ENCODE measurements at regions not wholly inside any gene's neighbourhood (a gene's known extent, or its start where the extent isn't known, plus 50 kb on each side); places are given as distances from the start of the nearest gene placed in this dataset.

DNA sequence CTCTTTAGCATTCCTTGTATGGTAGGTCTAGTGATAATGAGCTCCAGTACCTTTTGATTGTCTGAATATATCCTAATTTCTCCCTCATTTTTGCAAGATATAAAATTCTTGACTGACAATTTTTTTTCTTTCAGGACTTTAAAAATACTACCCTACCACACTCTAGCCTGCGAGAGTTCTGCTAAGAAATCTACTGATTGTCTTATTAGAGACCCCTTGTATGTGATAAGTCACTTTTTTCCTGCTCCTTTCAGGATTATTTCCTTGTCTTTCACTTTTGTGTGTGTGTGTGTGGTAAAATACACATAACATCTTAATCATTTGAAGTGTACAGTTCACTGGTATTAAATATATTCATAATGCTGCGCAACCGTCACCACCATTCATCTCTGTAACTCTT is 68.7 kb upstream of the PPP1R9A start:
- Mint-ChIP-seq H3K36me3 (peaks cover 0 to 6% (median 4%) of the 10 kb centered on the region in 3 donors), H3K27me3 (ENCODE audit: low read depth in 3 of 3) (peaks cover 1 to 2% (median 2%) of the 10 kb centered on the region in 3 donors), H3K4me1 (no peaks in the 10 kb centered on the region), H3K9me3 (peaks cover 20 to 56% (median 35%) of the 10 kb centered on the region in 6 donors), H3K4me3 (no peak overlapping the region), H3K27ac (no peak overlapping the region)
- no peak for DNase-seq

DNA sequence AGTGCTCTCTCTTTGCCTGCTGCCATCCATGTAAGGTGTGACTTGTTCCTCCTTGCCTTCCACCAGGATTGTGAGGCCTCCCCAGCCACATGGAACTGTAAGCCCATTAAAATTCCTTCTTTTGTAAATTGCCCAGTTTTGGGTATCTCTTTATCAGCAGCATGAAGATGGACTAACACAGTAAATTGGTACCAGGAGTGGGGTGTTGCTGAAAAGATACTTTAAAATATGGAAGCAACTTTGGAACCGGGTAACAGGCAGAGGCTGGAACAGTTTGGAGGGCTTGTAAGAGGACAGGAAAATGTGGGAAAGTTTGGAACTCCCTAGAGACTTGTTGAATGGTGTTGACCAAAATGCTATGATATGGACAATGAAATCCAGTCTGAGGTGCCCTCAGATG is 63.8 kb upstream of the PPP1R9A start:
- no peak for DNase-seq
- Mint-ChIP-seq H3K27ac (no peak overlapping the region), H3K9me3 (peaks cover 26 to 45% (median 33%) of the 10 kb centered on the region in 6 donors), H3K4me3 (no peak overlapping the region), H3K27me3 (ENCODE audit: low read depth in 3 of 3) (peaks cover 2 to 3% (median 2%) of the 10 kb centered on the region in 3 donors), H3K4me1 (no peaks in the 10 kb centered on the region), H3K36me3 (peaks cover 0 to 8% (median 6%) of the 10 kb centered on the region in 3 donors)

DNA sequence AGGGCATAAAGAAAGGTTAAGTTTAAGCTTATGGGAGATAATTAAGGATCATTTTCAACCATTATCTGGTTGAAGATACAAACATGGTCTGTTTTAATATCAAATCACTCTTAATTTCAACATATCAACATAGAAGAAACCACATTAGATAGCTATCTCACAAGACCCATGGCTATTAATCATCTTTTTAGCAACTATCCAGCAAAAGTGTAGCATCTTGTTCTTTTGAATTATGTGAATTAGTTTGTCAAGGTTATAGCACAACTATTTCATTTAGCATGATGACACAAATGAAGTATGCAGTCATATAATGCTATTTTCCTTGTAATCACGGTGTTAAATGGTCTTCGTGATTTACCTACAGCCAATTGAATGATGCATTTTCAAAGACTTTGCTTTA is 58.9 kb upstream of the PPP1R9A start:
- Mint-ChIP-seq H3K9me3 (peaks cover 7 to 20% (median 14%) of the 10 kb centered on the region in 6 donors), H3K4me3 (no peak overlapping the region), H3K27ac (no peak overlapping the region)

DNA sequence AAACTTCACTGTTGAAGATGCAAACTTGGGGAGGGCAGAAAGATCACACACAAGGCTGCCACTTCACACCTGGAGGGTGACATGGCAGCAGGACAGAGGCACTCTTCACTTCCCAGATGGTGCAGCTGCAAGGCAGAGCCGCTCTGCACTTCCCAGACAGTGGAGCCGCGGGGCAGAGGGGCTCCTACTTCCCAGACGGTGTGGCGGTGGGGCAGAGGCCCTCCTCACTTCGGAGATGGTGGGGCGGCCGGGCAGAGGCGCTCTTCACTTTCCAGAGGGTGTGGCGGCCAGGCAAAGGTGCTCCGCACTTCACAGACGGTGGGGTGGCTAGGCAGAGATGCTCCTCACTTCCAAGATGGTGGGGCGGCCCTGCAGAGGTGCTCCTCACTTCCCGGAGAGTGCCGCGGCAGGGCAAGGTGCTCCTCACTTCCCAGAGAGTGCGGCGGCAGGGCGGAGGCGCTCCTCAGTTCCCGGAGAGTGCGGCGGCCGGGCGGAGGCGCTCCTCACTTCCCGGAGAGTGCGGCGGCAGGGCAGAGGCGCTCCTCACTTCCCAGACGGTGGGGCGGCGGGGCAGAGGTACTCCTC is 58.3 kb upstream of the PPP1R9A start:
- no peak overlapping the region for H3K4me3 Mint-ChIP-seq
- peaks cover 0 to 3% (median 2%) of the 10 kb centered on the region in 3 donors for H3K27me3 Mint-ChIP-seq (ENCODE audit: low read depth in 3 of 3)
- H3K27ac Mint-ChIP-seq, result no peak overlapping the region
- no peaks in the 10 kb centered on the region for H3K36me3 Mint-ChIP-seq
- peaks cover 1 to 14% (median 9%) of the 10 kb centered on the region in 6 donors for H3K9me3 Mint-ChIP-seq
- H3K4me1 Mint-ChIP-seq, result no peaks in the 10 kb centered on the region
- no peak for DNase-seq

More for the DNA sequence above, 58.9 kb upstream of the PPP1R9A start:
- peaks cover 0 to 3% (median 2%) of the 10 kb centered on the region in 3 donors for H3K27me3 Mint-ChIP-seq (ENCODE audit: low read depth in 3 of 3)
- H3K36me3 Mint-ChIP-seq, result peaks cover 0 to 4% (median 4%) of the 10 kb centered on the region in 3 donors
- no peak for DNase-seq
- H3K4me1 Mint-ChIP-seq, result no peaks in the 10 kb centered on the region

DNA sequence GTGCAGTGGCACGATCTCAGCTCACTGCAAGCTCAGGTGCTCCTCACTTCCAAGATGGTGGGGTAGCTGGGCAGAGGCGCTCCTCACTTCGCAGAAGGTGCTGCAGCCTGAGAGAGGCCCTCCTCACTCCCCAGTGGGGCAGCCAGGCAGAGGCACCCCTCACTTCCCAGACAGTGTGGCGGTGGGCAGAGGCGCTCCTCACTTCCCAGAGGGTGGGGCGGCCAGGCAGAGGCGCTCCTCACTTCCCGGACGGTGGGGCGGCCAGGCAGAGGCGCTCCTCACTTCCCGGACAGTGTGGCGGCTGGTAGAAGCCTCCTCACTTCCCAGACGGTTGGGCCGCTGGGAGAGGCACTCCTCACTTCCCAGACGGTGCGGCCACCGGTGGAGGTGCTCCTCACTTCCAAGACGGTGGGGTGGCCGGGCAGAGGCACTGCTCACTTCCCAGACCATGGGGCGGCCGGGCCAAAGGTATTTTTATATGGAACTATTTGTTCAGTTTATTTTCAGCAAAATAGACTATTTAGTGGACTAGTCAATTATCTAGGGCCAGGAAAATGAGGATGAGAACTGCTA is 57.7 kb upstream of the PPP1R9A start:
- no peak overlapping the region for H3K27ac Mint-ChIP-seq
- peaks cover 0 to 13% (median 7%) of the 10 kb centered on the region in 6 donors for H3K9me3 Mint-ChIP-seq
- H3K4me3 Mint-ChIP-seq, result no peak overlapping the region
- no peak for DNase-seq
- no peaks in the 10 kb centered on the region for H3K36me3 Mint-ChIP-seq
- no peaks in the 10 kb centered on the region for H3K4me1 Mint-ChIP-seq
- H3K27me3 Mint-ChIP-seq (ENCODE audit: low read depth in 3 of 3), result peaks cover 0 to 3% (median 2%) of the 10 kb centered on the region in 3 donors

DNA sequence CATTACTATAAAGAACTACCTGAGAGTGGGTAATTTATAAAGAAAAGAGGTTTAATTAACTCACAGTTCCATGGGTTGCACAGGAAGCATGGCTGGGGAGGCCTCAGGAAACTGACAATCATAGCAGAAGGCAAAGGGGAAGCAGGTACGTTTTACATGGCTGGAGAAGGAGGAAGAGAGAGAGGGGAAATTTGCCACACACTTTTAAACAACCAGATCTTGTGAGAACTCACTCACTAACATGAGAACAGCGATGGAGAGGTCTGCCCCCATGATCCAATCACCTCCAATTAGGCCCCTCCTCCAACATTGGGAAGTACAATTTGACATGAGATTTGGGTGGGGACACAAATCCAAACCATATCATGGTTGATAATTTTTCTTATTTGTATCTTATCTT is 51.8 kb upstream of the PPP1R9A start:
- no peaks in the 10 kb centered on the region for H3K27me3 Mint-ChIP-seq (ENCODE audit: low read depth in 3 of 3)
- DNase-seq, result no peak
- no peaks in the 10 kb centered on the region for H3K36me3 Mint-ChIP-seq
- no peak overlapping the region for H3K27ac Mint-ChIP-seq
- no peak overlapping the region for H3K4me3 Mint-ChIP-seq
- peaks cover 0 to 7% (median 0%) of the 10 kb centered on the region in 6 donors for H3K9me3 Mint-ChIP-seq
- H3K4me1 Mint-ChIP-seq, result no peaks in the 10 kb centered on the region

DNA sequence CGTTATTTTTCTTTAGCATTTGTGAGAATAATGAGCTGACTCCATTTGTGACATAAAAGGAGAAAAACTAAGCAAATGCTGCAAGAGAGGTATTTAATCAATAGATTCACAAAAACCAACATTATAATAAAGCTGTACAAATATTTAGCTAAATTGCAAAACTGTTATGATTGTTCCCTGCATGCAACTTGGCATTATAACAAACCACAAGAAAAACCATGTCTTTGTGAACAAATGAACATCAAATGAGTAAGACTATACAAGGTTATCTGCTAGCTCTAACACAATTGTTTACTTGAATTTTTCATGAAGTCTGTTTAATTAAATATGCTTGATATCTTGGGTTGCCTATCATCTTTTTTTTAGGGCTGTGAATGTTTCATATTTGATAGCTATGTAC is 50.8 kb upstream of the PPP1R9A start:
- peaks cover 0 to 7% (median 0%) of the 10 kb centered on the region in 6 donors for H3K9me3 Mint-ChIP-seq
- no peaks in the 10 kb centered on the region for H3K36me3 Mint-ChIP-seq
- H3K4me3 Mint-ChIP-seq, result no peak overlapping the region
- no peaks in the 10 kb centered on the region for H3K4me1 Mint-ChIP-seq
- no peaks in the 10 kb centered on the region for H3K27me3 Mint-ChIP-seq (ENCODE audit: low read depth in 3 of 3)
- H3K27ac Mint-ChIP-seq, result no peak overlapping the region
- DNase-seq, result no peak
